SK-N-SH (cell line): ENCODE measurements at regions not wholly inside any gene's neighbourhood (a gene's known extent, or its start where the extent isn't known, plus 50 kb on each side); places are given as distances from the start of the nearest gene placed in this dataset.

Experiments used
- CTCF ChIA-PET: fragments of 300-600, 350-600 bp; formaldehyde crosslinking; extraction: SDS; loops from one replicate; lab custom pipeline; 2021; lab: Yijun Ruan, JAX
- POLR2A ChIA-PET: fragments of 350-600 bp; sonication (Branson Sonifier 250); formaldehyde crosslinking; extraction: SDS; loops from one replicate; lab custom pipeline; 2020; ENCODE audit warnings: antibody characterized with exemption, inconsistent platforms; lab: Yijun Ruan, JAX
- DNase-seq: peaks from one replicate; pipeline ENCODE4 v3.0.0; 2012
- H2AFZ ChIP-seq: fragments of 200-600 bp; sonication (generic); 2 replicates; pipeline ENCODE4 v1.8.1; 2016; ENCODE audit warnings: antibody characterized with exemption, mild to moderate bottlenecking, low read depth
- H3F3A ChIP-seq: fragments of 200-600 bp; sonication (generic); replicated peaks from 2 replicates; pipeline ENCODE3; 2016; ENCODE audit warnings: antibody characterized with exemption, mild to moderate bottlenecking; ENCODE audit not compliant: insufficient read depth
- H3K27ac ChIP-seq, 2 experiments: fragments of 200-500 bp in 1 of 2; fragments of 200-600 bp in 1 of 2; sonication (Bioruptor generic) in 1 of 2; sonication (generic), shearing (Covaris generic) in 1 of 2; 2 replicates each; pipeline versions ENCODE4 v1.5.1 to v1.6.1; 2014 to 2016; ENCODE audit warnings: low read depth in 2 of 2, inconsistent platforms in 1 of 2, low read length in 1 of 2, mild to moderate bottlenecking in 1 of 2, mixed read lengths in 1 of 2
- H3K27me3 ChIP-seq: fragments of 200-600 bp; sonication (generic), shearing (Covaris generic); 2 replicates; pipeline ENCODE4 v1.6.1; 2016; ENCODE audit warnings: mixed run types; ENCODE audit not compliant: insufficient read depth
- H3K36me3 ChIP-seq, 2 experiments: fragments of 200-500 bp in 1 of 2; fragments of 200-600 bp in 1 of 2; sonication (Bioruptor generic) in 1 of 2; sonication (generic) in 1 of 2; replicated peaks in 1 of 2; 2 replicates each; pipeline versions ENCODE3 to v1.5.1; 2014 to 2016; ENCODE audit warnings: low read length in 1 of 2, mild to moderate bottlenecking in 1 of 2; ENCODE audit not compliant: insufficient read depth in 2 of 2, control insufficient read depth in 1 of 2
- H3K4me1 ChIP-seq, 2 experiments: fragments of 200-500 bp in 1 of 2; fragments of 200-600 bp in 1 of 2; sonication (Bioruptor generic) in 1 of 2; sonication (generic), shearing (Covaris generic) in 1 of 2; 2 replicates each; pipeline versions ENCODE4 v1.5.1 to v1.6.1; 2014 to 2016; ENCODE audit warnings: low read depth in 1 of 2, low read length in 1 of 2, mixed run types in 1 of 2; ENCODE audit not compliant: insufficient read depth in 2 of 2, control insufficient read depth in 1 of 2
- H3K4me2 ChIP-seq: fragments of 200-600 bp; sonication (generic), shearing (Covaris generic); 2 replicates; pipeline ENCODE4 v1.6.1; 2017; ENCODE audit warnings: mixed run types
- H3K4me3 ChIP-seq, 2 experiments: fragments of 200-500 bp in 1 of 2; fragments of 200-600 bp in 1 of 2; sonication (Bioruptor generic) in 1 of 2; sonication (generic), shearing (Covaris generic) in 1 of 2; 2 replicates each; pipeline versions ENCODE4 v1.5.1 to v1.8.1; 2014 to 2016; ENCODE audit warnings: low read depth in 2 of 2, inconsistent platforms in 1 of 2, low read length in 1 of 2, mild to moderate bottlenecking in 1 of 2, mixed read lengths in 1 of 2, moderate library complexity in 1 of 2
- H3K79me2 ChIP-seq: fragments of 200-600 bp; sonication (generic); 2 replicates; pipeline ENCODE4 v1.8.1; 2017; ENCODE audit warnings: mild to moderate bottlenecking; ENCODE audit not compliant: insufficient read depth
- H3K9ac ChIP-seq: fragments of 200-600 bp; sonication (generic); 2 replicates; pipeline ENCODE4 v1.6.1; 2017; ENCODE audit warnings: mixed run types
- H3K9me2 ChIP-seq: fragments of 200-600 bp; sonication (generic); 2 replicates; pipeline ENCODE4 v1.6.1; 2017; ENCODE audit warnings: mixed run types
- H3K9me3 ChIP-seq: fragments of 200-600 bp; sonication (generic); 2 replicates; pipeline ENCODE4 v1.6.1; 2017; ENCODE audit warnings: mixed run types, mild to moderate bottlenecking, moderate library complexity
- H4K20me1 ChIP-seq: fragments of 200-600 bp; sonication (generic); 2 replicates; pipeline ENCODE4 v1.6.1; 2017; ENCODE audit warnings: mild to moderate bottlenecking, mixed run types; ENCODE audit not compliant: insufficient read depth
- EZH2phosphoT487 ChIP-seq: fragments of 200-600 bp; sonication (generic); IDR thresholded peaks from 2 replicates; pipeline ENCODE4 v1.6.1; 2017; ENCODE audit warnings: low read depth, mixed run types, mild to moderate bottlenecking, antibody characterized with exemption, moderate library complexity, borderline replicate concordance
- FOSL2 ChIP-seq: IDR thresholded peaks from 2 replicates; pipeline ENCODE4 v1.4.0; 2012; ENCODE audit warnings: low read depth, mild to moderate bottlenecking, moderate library complexity, borderline replicate concordance
- GABPA ChIP-seq: IDR thresholded peaks from 2 replicates; pipeline ENCODE4 v1.4.0; 2012; ENCODE audit warnings: low read depth, mild to moderate bottlenecking
- JUND ChIP-seq: IDR thresholded peaks from 2 replicates; pipeline ENCODE4 v1.4.0; 2012
- MEF2A ChIP-seq: IDR thresholded peaks from 2 replicates; pipeline ENCODE4 v1.4.0; 2012; ENCODE audit warnings: low read depth, borderline replicate concordance
- NFIC ChIP-seq: IDR thresholded peaks from 2 replicates; pipeline ENCODE4 v1.4.0; 2012; ENCODE audit warnings: borderline replicate concordance
- NRF1 ChIP-seq: IDR thresholded peaks from 2 replicates; pipeline ENCODE4 v1.6.1; 2012; ENCODE audit warnings: low read depth, mild to moderate bottlenecking, low read length
- POLR2AphosphoS5 ChIP-seq: IDR thresholded peaks from 2 replicates; pipeline ENCODE4 v1.6.1; 2012; ENCODE audit warnings: low read depth, low read length
- RAD21 ChIP-seq: IDR thresholded peaks from 2 replicates; pipeline ENCODE4 v1.6.1; 2012; ENCODE audit warnings: mild to moderate bottlenecking, low read length
- TAF1 ChIP-seq: IDR thresholded peaks from 2 replicates; pipeline ENCODE4 v1.6.1; 2012; ENCODE audit warnings: low read depth, mild to moderate bottlenecking, low read length, moderate library complexity, borderline replicate concordance
- WGBS: methylation state at CpG from one replicate; pipeline ENCODE4 v1.1.6; 2017; ENCODE audit warnings: low lambda C conversion rate; 5-methylcytosine and 5-hydroxymethylcytosine counted together
- TF ChIP-seq, protein P1 (sequence below): fragments of 150-350 bp; IDR thresholded peaks from 2 replicates; pipeline ENCODE4 v1.6.1; 2017; ENCODE audit warnings: antibody characterized with exemption, low read length, low read depth, borderline replicate concordance
- TF ChIP-seq, protein P2 (sequence below): IDR thresholded peaks from 2 replicates; pipeline ENCODE4 v1.6.1; 2012; ENCODE audit warnings: mild to moderate bottlenecking, low read depth, low read length, moderate library complexity
- TF ChIP-seq, protein P3 (sequence below): IDR thresholded peaks from 2 replicates; pipeline ENCODE4 v1.4.0; 2012; ENCODE audit warnings: low read depth, borderline replicate concordance
- TF ChIP-seq, protein P4 (sequence below): IDR thresholded peaks from 2 replicates; pipeline ENCODE4 v1.4.0; 2012; ENCODE audit warnings: low read depth
- TF ChIP-seq, protein P5 (sequence below): fragments of 200-600 bp; sonication (generic); IDR thresholded peaks from 2 replicates; pipeline ENCODE4 v1.6.1; 2017; ENCODE audit warnings: antibody characterized with exemption, mild to moderate bottlenecking, moderate library complexity
- TF ChIP-seq, protein P6 (sequence below): IDR thresholded peaks from 2 replicates; pipeline ENCODE4; 2012

DNA sequence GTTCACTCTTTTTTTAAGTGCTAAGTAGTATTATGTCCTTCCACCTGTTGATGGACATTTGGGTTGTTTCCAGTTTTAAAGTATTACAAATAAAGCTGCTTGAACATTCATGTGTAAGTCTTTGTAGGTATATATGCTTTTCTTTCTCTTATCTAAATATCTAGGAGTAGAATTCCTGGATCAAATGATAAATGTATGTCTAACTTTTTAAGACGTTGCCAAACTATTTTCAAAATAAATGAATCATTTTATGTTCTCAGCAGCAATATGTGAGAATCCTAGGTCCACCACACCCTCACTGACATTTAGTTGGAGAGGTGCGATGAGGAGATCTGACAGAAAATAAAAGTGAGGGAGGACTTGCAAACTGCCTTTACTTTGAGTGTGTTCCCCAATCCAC is 291.7 kb upstream of the UGT8 start:
- no peak for DNase-seq
- H3K79me2 ChIP-seq, result no peaks in the 10 kb centered on the region
- ChIA-PET CTCF (no interaction called here), POLR2A (no interaction called here)
- no peaks in the 10 kb centered on the region for H3K27me3 ChIP-seq
- H3K4me3 ChIP-seq, result no peak overlapping the region
- no peak overlapping the region for H3K4me2 ChIP-seq
- H3K36me3 ChIP-seq, result no peaks in the 10 kb centered on the region
- no peaks in the 10 kb centered on the region for H3K9me3 ChIP-seq
- no peak overlapping the region for H3K9ac ChIP-seq
- 70% methylated on average over 2 of the region's 2 CpGs for WGBS
- no peaks in the 10 kb centered on the region for H4K20me1 ChIP-seq
- H3K4me1 ChIP-seq, result peaks cover 0 to 6% of the 10 kb centered on the region in 2 experiments; a peak in 1 of 4 replicates
- peaks cover 3% of the 10 kb centered on the region for H3F3A ChIP-seq
- no peaks in the 10 kb centered on the region for H3K9me2 ChIP-seq
- H2AFZ ChIP-seq, result no peak overlapping the region
- TF ChIP-seq, protein P1, sequence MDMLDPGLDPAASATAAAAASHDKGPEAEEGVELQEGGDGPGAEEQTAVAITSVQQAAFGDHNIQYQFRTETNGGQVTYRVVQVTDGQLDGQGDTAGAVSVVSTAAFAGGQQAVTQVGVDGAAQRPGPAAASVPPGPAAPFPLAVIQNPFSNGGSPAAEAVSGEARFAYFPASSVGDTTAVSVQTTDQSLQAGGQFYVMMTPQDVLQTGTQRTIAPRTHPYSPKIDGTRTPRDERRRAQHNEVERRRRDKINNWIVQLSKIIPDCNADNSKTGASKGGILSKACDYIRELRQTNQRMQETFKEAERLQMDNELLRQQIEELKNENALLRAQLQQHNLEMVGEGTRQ, result no peak
- TF ChIP-seq NRF1 (no peak), GABPA (no peak), EZH2phosphoT487 (no peak), MEF2A (no peak), TAF1 (no peak), POLR2AphosphoS5 (no peak), NFIC (no peak), JUND (no peak), RAD21 (no peak), FOSL2 (no peak)
- TF ChIP-seq, protein P2, sequence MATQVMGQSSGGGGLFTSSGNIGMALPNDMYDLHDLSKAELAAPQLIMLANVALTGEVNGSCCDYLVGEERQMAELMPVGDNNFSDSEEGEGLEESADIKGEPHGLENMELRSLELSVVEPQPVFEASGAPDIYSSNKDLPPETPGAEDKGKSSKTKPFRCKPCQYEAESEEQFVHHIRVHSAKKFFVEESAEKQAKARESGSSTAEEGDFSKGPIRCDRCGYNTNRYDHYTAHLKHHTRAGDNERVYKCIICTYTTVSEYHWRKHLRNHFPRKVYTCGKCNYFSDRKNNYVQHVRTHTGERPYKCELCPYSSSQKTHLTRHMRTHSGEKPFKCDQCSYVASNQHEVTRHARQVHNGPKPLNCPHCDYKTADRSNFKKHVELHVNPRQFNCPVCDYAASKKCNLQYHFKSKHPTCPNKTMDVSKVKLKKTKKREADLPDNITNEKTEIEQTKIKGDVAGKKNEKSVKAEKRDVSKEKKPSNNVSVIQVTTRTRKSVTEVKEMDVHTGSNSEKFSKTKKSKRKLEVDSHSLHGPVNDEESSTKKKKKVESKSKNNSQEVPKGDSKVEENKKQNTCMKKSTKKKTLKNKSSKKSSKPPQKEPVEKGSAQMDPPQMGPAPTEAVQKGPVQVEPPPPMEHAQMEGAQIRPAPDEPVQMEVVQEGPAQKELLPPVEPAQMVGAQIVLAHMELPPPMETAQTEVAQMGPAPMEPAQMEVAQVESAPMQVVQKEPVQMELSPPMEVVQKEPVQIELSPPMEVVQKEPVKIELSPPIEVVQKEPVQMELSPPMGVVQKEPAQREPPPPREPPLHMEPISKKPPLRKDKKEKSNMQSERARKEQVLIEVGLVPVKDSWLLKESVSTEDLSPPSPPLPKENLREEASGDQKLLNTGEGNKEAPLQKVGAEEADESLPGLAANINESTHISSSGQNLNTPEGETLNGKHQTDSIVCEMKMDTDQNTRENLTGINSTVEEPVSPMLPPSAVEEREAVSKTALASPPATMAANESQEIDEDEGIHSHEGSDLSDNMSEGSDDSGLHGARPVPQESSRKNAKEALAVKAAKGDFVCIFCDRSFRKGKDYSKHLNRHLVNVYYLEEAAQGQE, result no peak
- TF ChIP-seq, protein P3, sequence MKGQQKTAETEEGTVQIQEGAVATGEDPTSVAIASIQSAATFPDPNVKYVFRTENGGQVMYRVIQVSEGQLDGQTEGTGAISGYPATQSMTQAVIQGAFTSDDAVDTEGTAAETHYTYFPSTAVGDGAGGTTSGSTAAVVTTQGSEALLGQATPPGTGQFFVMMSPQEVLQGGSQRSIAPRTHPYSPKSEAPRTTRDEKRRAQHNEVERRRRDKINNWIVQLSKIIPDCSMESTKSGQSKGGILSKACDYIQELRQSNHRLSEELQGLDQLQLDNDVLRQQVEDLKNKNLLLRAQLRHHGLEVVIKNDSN, result no peak
- TF ChIP-seq, protein P4, sequence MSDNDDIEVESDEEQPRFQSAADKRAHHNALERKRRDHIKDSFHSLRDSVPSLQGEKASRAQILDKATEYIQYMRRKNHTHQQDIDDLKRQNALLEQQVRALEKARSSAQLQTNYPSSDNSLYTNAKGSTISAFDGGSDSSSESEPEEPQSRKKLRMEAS, result no peak
- TF ChIP-seq, protein P5, sequence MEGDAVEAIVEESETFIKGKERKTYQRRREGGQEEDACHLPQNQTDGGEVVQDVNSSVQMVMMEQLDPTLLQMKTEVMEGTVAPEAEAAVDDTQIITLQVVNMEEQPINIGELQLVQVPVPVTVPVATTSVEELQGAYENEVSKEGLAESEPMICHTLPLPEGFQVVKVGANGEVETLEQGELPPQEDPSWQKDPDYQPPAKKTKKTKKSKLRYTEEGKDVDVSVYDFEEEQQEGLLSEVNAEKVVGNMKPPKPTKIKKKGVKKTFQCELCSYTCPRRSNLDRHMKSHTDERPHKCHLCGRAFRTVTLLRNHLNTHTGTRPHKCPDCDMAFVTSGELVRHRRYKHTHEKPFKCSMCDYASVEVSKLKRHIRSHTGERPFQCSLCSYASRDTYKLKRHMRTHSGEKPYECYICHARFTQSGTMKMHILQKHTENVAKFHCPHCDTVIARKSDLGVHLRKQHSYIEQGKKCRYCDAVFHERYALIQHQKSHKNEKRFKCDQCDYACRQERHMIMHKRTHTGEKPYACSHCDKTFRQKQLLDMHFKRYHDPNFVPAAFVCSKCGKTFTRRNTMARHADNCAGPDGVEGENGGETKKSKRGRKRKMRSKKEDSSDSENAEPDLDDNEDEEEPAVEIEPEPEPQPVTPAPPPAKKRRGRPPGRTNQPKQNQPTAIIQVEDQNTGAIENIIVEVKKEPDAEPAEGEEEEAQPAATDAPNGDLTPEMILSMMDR, result no peak
- TF ChIP-seq, protein P6, sequence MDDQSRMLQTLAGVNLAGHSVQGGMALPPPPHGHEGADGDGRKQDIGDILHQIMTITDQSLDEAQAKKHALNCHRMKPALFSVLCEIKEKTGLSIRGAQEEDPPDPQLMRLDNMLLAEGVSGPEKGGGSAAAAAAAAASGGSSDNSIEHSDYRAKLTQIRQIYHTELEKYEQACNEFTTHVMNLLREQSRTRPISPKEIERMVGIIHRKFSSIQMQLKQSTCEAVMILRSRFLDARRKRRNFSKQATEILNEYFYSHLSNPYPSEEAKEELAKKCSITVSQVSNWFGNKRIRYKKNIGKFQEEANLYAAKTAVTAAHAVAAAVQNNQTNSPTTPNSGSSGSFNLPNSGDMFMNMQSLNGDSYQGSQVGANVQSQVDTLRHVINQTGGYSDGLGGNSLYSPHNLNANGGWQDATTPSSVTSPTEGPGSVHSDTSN, result no peak
- no peak overlapping the region for H3K27ac ChIP-seq
